ENCODE measurements at regions not wholly inside any gene's neighbourhood (a gene's known extent, or its start where the extent isn't known, plus 50 kb on each side); places are given as distances from the start of the nearest gene placed in this dataset.

DNA sequence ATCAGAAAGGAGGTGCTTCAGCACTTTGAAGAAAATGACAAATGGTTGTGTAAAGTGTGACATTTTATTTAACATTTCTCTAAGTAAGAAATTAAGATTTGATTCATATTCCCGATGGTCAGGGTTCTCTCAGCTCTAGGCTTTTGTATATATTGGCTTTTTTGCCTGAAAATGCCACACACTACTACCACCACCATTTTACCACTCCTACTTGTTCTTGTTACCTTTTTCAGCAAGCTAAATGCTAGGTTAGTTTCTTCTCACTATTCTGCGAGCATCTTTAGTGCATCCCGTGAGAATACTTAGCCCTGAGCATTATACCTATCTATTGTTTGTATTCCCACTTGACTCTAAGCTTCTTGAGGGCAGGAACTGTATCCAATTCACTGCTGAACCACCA, 177.6 kb upstream of the MTNR1B start:
- Histone ChIP-seq H3K36me3 (no peaks in the 10 kb centered on the region), H3K4me3 (no peak overlapping the region), H3K4me1 (no peaks in the 10 kb centered on the region), H3K27me3 (no peaks in the 10 kb centered on the region), H3K27ac (no peak overlapping the region), H3K9me3 (no peaks in the 10 kb centered on the region)
- intact Hi-C loops (cut with DNase I; ENCODE audit: low total_unique reads), result no loop called here
- in situ Hi-C loops (cut with MboI; ENCODE audit: low pct_ligation_motif_present in 1 of 4, low pct_unique_long_range_greater_than_20kb in 1 of 4, low sequenced_read_pairs in 3 of 4), result no loop called here
- TF ChIP-seq POLR2A (IDR thresholded peaks at IDR 0.05) (no peak), POLR2AphosphoS5 (IDR thresholded peaks at IDR 0.05) (no peak), EP300 (IDR thresholded peaks at IDR 0.05; ENCODE audit: low read depth) (no peak)
- TF ChIP-seq, protein P1, sequence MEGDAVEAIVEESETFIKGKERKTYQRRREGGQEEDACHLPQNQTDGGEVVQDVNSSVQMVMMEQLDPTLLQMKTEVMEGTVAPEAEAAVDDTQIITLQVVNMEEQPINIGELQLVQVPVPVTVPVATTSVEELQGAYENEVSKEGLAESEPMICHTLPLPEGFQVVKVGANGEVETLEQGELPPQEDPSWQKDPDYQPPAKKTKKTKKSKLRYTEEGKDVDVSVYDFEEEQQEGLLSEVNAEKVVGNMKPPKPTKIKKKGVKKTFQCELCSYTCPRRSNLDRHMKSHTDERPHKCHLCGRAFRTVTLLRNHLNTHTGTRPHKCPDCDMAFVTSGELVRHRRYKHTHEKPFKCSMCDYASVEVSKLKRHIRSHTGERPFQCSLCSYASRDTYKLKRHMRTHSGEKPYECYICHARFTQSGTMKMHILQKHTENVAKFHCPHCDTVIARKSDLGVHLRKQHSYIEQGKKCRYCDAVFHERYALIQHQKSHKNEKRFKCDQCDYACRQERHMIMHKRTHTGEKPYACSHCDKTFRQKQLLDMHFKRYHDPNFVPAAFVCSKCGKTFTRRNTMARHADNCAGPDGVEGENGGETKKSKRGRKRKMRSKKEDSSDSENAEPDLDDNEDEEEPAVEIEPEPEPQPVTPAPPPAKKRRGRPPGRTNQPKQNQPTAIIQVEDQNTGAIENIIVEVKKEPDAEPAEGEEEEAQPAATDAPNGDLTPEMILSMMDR (IDR thresholded peaks at IDR 0.05), result no peak
- 62 to 84% methylated on average over 3 of the region's 3 CpGs for whole genome bisulfite sequencing, 2 donors (ENCODE audit: low coverage in 1 of 2)
- no peak for DNase-seq

DNA sequence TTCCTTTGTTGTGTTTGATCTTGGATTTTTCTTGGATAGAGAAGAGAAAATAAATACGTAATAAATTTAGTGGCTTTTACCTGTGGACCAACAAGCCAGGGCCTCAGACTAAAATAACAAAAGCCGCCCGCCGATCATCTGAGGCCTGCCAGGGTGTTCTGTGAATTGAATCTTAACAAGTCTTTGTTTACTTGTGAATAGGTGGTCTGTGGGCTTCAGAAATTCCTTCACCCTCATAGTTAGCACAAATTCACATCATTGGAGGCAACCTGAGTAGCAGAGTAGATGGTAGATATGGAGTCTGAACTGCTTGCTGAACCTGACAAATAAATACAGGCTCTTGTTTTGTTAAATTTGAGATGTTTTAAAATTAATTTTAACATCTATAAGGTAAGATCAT, 176.3 kb upstream of the MTNR1B start:
- 82 to 90% methylated on average over 4 of the region's 4 CpGs for WGBS, 2 donors (ENCODE audit: low coverage in 1 of 2)
- Histone ChIP-seq H3K9me3 (no peaks in the 10 kb centered on the region), H3K27ac (no peak overlapping the region), H3K36me3 (no peaks in the 10 kb centered on the region), H3K4me3 (no peak overlapping the region), H3K4me1 (no peaks in the 10 kb centered on the region), H3K27me3 (no peaks in the 10 kb centered on the region)
- in situ Hi-C loops (cut with MboI; ENCODE audit: low pct_ligation_motif_present in 1 of 4, low pct_unique_long_range_greater_than_20kb in 1 of 4, low sequenced_read_pairs in 3 of 4) (no loop called here), intact Hi-C loops (cut with DNase I; ENCODE audit: low total_unique reads) (no loop called here)
- DNase-seq, result no peak
- TF ChIP-seq POLR2A (IDR thresholded peaks at IDR 0.05) (no peak), POLR2AphosphoS5 (IDR thresholded peaks at IDR 0.05) (no peak), EP300 (IDR thresholded peaks at IDR 0.05; ENCODE audit: low read depth) (no peak)
- TF ChIP-seq, protein P1 (IDR thresholded peaks at IDR 0.05), result no peak

DNA sequence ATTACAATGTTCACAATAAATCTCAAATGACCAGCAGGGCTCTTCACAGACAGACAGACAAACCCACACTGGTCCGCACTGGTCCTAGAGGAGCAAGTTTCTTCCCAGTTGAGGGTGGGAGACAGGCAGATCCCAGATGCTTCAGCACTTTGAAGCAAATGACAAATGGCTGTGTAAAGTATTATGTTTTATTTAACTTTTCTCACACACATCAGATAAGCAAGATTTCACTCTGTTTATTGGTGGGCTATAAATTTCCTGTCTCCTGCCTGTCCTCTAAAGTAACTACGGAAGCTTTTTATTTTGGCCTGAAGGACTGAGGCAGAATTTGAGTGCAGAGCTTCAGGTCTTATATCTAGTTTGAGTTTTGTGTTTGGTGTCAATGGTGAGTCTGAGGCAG, 174.7 kb upstream of the MTNR1B start:
- Histone ChIP-seq H3K36me3 (no peaks in the 10 kb centered on the region), H3K27ac (no peak overlapping the region), H3K4me1 (no peaks in the 10 kb centered on the region), H3K4me3 (no peak overlapping the region), H3K9me3 (no peaks in the 10 kb centered on the region), H3K27me3 (no peaks in the 10 kb centered on the region)
- no peak for TF ChIP-seq POLR2AphosphoS5 (IDR thresholded peaks at IDR 0.05)
- intact Hi-C loops (cut with DNase I; ENCODE audit: low total_unique reads) (no loop called here), in situ Hi-C loops (cut with MboI; ENCODE audit: low pct_ligation_motif_present in 1 of 4, low pct_unique_long_range_greater_than_20kb in 1 of 4, low sequenced_read_pairs in 3 of 4) (no loop called here)
- WGBS, 2 donors (ENCODE audit: low coverage in 1 of 2), result 69 to 100% methylated on average over 1 to 2 of the region's 2 CpGs
- no peak for DNase-seq

DNA sequence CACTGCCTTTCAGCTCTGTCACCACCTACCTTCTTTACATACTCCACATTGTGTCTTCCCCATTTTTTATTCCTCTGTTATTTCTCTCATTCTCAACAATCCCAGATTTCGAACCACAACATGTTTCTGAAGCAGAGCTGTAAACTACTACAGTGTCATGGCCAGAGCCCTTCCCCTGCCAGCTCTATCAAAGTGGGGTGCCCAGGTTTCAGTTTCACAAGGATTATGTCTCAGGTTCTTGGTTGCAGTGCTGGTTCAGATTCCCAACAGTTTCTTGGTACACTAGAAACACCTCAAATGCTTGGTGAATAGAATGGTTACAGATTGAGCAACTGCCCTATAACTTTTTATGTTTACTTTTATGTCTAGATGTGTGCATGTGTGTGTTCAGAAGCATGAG, 172.7 kb upstream of the MTNR1B start:
- Histone ChIP-seq H3K4me1 (no peaks in the 10 kb centered on the region), H3K27ac (no peak overlapping the region), H3K36me3 (no peaks in the 10 kb centered on the region), H3K27me3 (no peaks in the 10 kb centered on the region), H3K9me3 (no peaks in the 10 kb centered on the region), H3K4me3 (no peak overlapping the region)
- 53 to 86% methylated on average over 1 of the region's 1 CpG for whole genome bisulfite sequencing, 2 donors (ENCODE audit: low coverage in 1 of 2)
- intact Hi-C loops (cut with DNase I; ENCODE audit: low total_unique reads) (no loop called here), in situ Hi-C loops (cut with MboI; ENCODE audit: low pct_ligation_motif_present in 1 of 4, low pct_unique_long_range_greater_than_20kb in 1 of 4, low sequenced_read_pairs in 3 of 4) (no loop called here)
- TF ChIP-seq EP300 (IDR thresholded peaks at IDR 0.05; ENCODE audit: low read depth) (no peak), POLR2AphosphoS5 (IDR thresholded peaks at IDR 0.05) (no peak), POLR2A (IDR thresholded peaks at IDR 0.05) (no peak)
- TF ChIP-seq, protein P1 (IDR thresholded peaks at IDR 0.05), result no peak
- DNase-seq, result no peak

DNA sequence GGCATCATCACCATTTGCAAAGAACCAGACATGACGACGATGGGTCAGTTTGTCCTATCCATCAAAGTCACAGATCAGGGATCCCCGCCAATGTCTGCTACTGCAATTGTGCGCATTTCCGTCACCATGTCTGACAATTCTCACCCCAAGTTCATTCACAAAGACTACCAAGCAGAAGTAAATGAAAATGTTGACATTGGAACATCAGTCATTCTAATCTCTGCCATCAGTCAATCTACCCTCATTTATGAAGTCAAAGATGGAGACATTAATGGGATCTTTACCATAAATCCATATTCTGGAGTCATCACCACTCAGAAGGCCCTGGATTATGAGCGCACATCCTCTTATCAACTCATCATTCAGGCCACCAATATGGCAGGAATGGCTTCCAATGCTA, 171.6 kb upstream of the MTNR1B start:
- Histone ChIP-seq H3K4me1 (no peaks in the 10 kb centered on the region), H3K36me3 (no peaks in the 10 kb centered on the region), H3K27ac (no peak overlapping the region), H3K9me3 (no peaks in the 10 kb centered on the region), H3K4me3 (no peak overlapping the region), H3K27me3 (no peaks in the 10 kb centered on the region)
- in situ Hi-C loops (cut with MboI; ENCODE audit: low pct_ligation_motif_present in 1 of 4, low pct_unique_long_range_greater_than_20kb in 1 of 4, low sequenced_read_pairs in 3 of 4), result no loop called here
- intact Hi-C loops (cut with DNase I; ENCODE audit: low total_unique reads), result no loop called here
- no peak for DNase-seq
- TF ChIP-seq, protein P1 (IDR thresholded peaks at IDR 0.05), result no peak
- TF ChIP-seq POLR2AphosphoS5 (IDR thresholded peaks at IDR 0.05) (no peak), EP300 (IDR thresholded peaks at IDR 0.05; ENCODE audit: low read depth) (no peak), POLR2A (IDR thresholded peaks at IDR 0.05) (no peak)
- WGBS, 2 donors (ENCODE audit: low coverage in 1 of 2), result 91 to 97% methylated on average over 6 of the region's 6 CpGs

Data from transverse colon (tissue), 4 donors.